Subcutaneous abdominal adipose tissue (tissue), 5 donors: ENCODE measurements at regions not wholly inside any gene's neighbourhood (a gene's known extent, or its start where the extent isn't known, plus 50 kb on each side); places are given as distances from the start of the nearest gene placed in this dataset.

Experiments
- H3K27ac ChIP-seq: one replicate; pipeline ENCODE4 v1.7.0; 2013; ENCODE audit warnings: low read depth, mild to moderate bottlenecking, inconsistent platforms, low read length, moderate library complexity
- H3K27me3 ChIP-seq, 5 donors: one replicate each; pipeline ENCODE4 v1.7.0; 2013; ENCODE audit warnings: low read length in 5 of 5, inconsistent platforms in 1 of 5; ENCODE audit not compliant: control insufficient read depth in 5 of 5, insufficient read depth in 4 of 5
- H3K36me3 ChIP-seq, 5 donors: one replicate each; pipeline ENCODE4 v1.7.0; 2013; ENCODE audit warnings: low read length in 5 of 5; ENCODE audit not compliant: control insufficient read depth in 5 of 5, insufficient read depth in 5 of 5
- H3K4me1 ChIP-seq, 5 donors: one replicate each; pipeline ENCODE4 v1.7.0; 2013; ENCODE audit warnings: low read length in 5 of 5, mild to moderate bottlenecking in 3 of 5, moderate library complexity in 1 of 5; ENCODE audit not compliant: control insufficient read depth in 5 of 5, insufficient read depth in 5 of 5
- H3K4me3 ChIP-seq, 5 donors: one replicate each; pipeline ENCODE4 v1.7.0; 2013; ENCODE audit warnings: low read length in 5 of 5, low read depth in 1 of 5
- H3K9ac ChIP-seq, 5 donors: one replicate each; pipeline ENCODE4 v1.7.0; 2013; ENCODE audit warnings: low read length in 5 of 5, mild to moderate bottlenecking in 4 of 5, moderate library complexity in 3 of 5
- H3K9me3 ChIP-seq, 5 donors: one replicate each; pipeline ENCODE4 v1.7.0; 2013; ENCODE audit warnings: low read length in 5 of 5; ENCODE audit not compliant: control insufficient read depth in 5 of 5
- donor health status: healthy.
- donor health status: healthy.
- donor health status: healthy.
- donor health status: healthy.
- donor health status: healthy.

GRCh38 chr1:172894349-172895049, 156.2 kb downstream of the TNFSF18 start:
- Histone ChIP-seq H3K36me3 (no peaks in the 10 kb centered on the region), H3K9me3 (no peaks in the 10 kb centered on the region), H3K4me1 (peaks cover 0 to 19% (median 2%) of the 10 kb centered on the region in 5 donors), H3K4me3 (no peak overlapping the region), H3K27ac (no peak overlapping the region), H3K9ac (no peak overlapping the region), H3K27me3 (no peaks in the 10 kb centered on the region)

- H3K4me1 ChIP-seq: peaks cover 0 to 19% (median 2%) of the 10 kb centered on the region in 5 donors
- peak overlapping the region in 3 of 5 donors; percentile 15 to 49 (median 36) for H3K4me3 ChIP-seq
- H3K27ac ChIP-seq: no peak overlapping the region
- peak overlapping the region in 1 of 5 donors; percentile 20 for H3K9ac ChIP-seq
- no peaks in the 10 kb centered on the region for H3K9me3 ChIP-seq
- H3K36me3 ChIP-seq: no peaks in the 10 kb centered on the region
- no peaks in the 10 kb centered on the region for H3K27me3 ChIP-seq
Observed at GRCh38 chr1:172895050-172895460, 155.7 kb downstream of the TNFSF18 start.

GRCh38 chr1:172895761-172896160, 155.0 kb downstream of the TNFSF18 start:
- H3K4me1 ChIP-seq: peaks cover 0 to 19% (median 2%) of the 10 kb centered on the region in 5 donors
- no peaks in the 10 kb centered on the region for H3K27me3 ChIP-seq
- H3K9me3 ChIP-seq: no peaks in the 10 kb centered on the region
- H3K9ac ChIP-seq: no peak overlapping the region
- no peak overlapping the region for H3K4me3 ChIP-seq
- H3K36me3 ChIP-seq: no peaks in the 10 kb centered on the region
- no peak overlapping the region for H3K27ac ChIP-seq

- Histone ChIP-seq H3K27me3 (no peaks in the 10 kb centered on the region), H3K4me1 (peaks cover 0 to 19% (median 2%) of the 10 kb centered on the region in 5 donors), H3K27ac (no peak overlapping the region), H3K9me3 (no peaks in the 10 kb centered on the region), H3K36me3 (no peaks in the 10 kb centered on the region), H3K9ac (no peak overlapping the region), H3K4me3 (no peak overlapping the region)
Observed at GRCh38 chr1:172897738-172898137, 153.0 kb downstream of the TNFSF18 start.

GRCh38 chr1:172898866-172899265, 151.9 kb downstream of the TNFSF18 start:
- H3K4me1 ChIP-seq: peaks cover 0 to 12% (median 0%) of the 10 kb centered on the region in 5 donors
- no peak overlapping the region for H3K9ac ChIP-seq
- no peak overlapping the region for H3K4me3 ChIP-seq
- H3K9me3 ChIP-seq: no peaks in the 10 kb centered on the region
- no peak overlapping the region for H3K27ac ChIP-seq
- no peaks in the 10 kb centered on the region for H3K27me3 ChIP-seq
- H3K36me3 ChIP-seq: no peaks in the 10 kb centered on the region

GRCh38 chr1:172900376-172900997, 150.3 kb downstream of the TNFSF18 start:
- Histone ChIP-seq H3K9ac (no peak overlapping the region), H3K27ac (no peak overlapping the region), H3K36me3 (no peaks in the 10 kb centered on the region)

GRCh38 chr1:172902200-172902599, 148.5 kb downstream of the TNFSF18 start:
- H3K4me3 ChIP-seq: no peak overlapping the region
- no peak overlapping the region for H3K27ac ChIP-seq
- H3K9ac ChIP-seq: no peak overlapping the region
- H3K36me3 ChIP-seq: no peaks in the 10 kb centered on the region
- H3K4me1 ChIP-seq: no peaks in the 10 kb centered on the region
- no peaks in the 10 kb centered on the region for H3K27me3 ChIP-seq
- H3K9me3 ChIP-seq: no peaks in the 10 kb centered on the region

More at GRCh38 chr1:172900376-172900997, 150.3 kb downstream of the TNFSF18 start:
- Histone ChIP-seq H3K9me3 (no peaks in the 10 kb centered on the region), H3K4me3 (no peak overlapping the region), H3K4me1 (peaks cover 0 to 3% (median 0%) of the 10 kb centered on the region in 5 donors), H3K27me3 (no peaks in the 10 kb centered on the region)

- H3K4me1 ChIP-seq: no peaks in the 10 kb centered on the region
- no peak overlapping the region for H3K9ac ChIP-seq
- no peaks in the 10 kb centered on the region for H3K27me3 ChIP-seq
- no peaks in the 10 kb centered on the region for H3K36me3 ChIP-seq
- H3K4me3 ChIP-seq: no peak overlapping the region
- H3K9me3 ChIP-seq: peaks cover 0 to 3% (median 0%) of the 10 kb centered on the region in 5 donors
- no peak overlapping the region for H3K27ac ChIP-seq
Observed at GRCh38 chr1:172902861-172903381, 147.8 kb downstream of the TNFSF18 start.

GRCh38 chr1:172903581-172904220, 147.0 kb downstream of the TNFSF18 start:
- H3K27me3 ChIP-seq: no peaks in the 10 kb centered on the region

GRCh38 chr1:172905452-172905851, 145.3 kb downstream of the TNFSF18 start:
- Histone ChIP-seq H3K9ac (no peak overlapping the region), H3K27me3 (no peaks in the 10 kb centered on the region), H3K4me3 (no peak overlapping the region)

More at GRCh38 chr1:172903581-172904220, 147.0 kb downstream of the TNFSF18 start:
- Histone ChIP-seq H3K36me3 (no peaks in the 10 kb centered on the region), H3K4me3 (no peak overlapping the region), H3K4me1 (no peaks in the 10 kb centered on the region), H3K9me3 (peaks cover 0 to 5% (median 0%) of the 10 kb centered on the region in 5 donors), H3K9ac (no peak overlapping the region), H3K27ac (no peak overlapping the region)

More at GRCh38 chr1:172905452-172905851, 145.3 kb downstream of the TNFSF18 start:
- Histone ChIP-seq H3K9me3 (peaks cover 0 to 5% (median 0%) of the 10 kb centered on the region in 5 donors), H3K36me3 (no peaks in the 10 kb centered on the region), H3K27ac (no peak overlapping the region), H3K4me1 (no peaks in the 10 kb centered on the region)
